H1 (cell line): ENCODE measurements at regions not wholly inside any gene's neighbourhood (a gene's known extent, or its start where the extent isn't known, plus 50 kb on each side); places are given as distances from the start of the nearest gene placed in this dataset.

Experiments used
- ATF3 ChIP-seq: IDR thresholded peaks from 2 replicates; pipeline ENCODE4 v1.6.1; 2011; ENCODE audit warnings: low read depth, mild to moderate bottlenecking, low read length; ENCODE audit not compliant: insufficient read depth
- POLR2A ChIP-seq, 2 experiments: IDR thresholded peaks; 1 replicate in 1 of 2; 2 replicates in 1 of 2; pipeline ENCODE4 v1.6.1; 2011; ENCODE audit warnings: low read depth in 2 of 2, low read length in 2 of 2, mild to moderate bottlenecking in 2 of 2; ENCODE audit errors: control extremely low read depth in 1 of 2
- RNF2 ChIP-seq: fragments of 200-900, 300-1000 bp; sonication (generic); IDR thresholded peaks from 2 replicates; pipeline ENCODE4 v1.7.1; 2016; ENCODE audit warnings: borderline replicate concordance, low read depth, mild to moderate bottlenecking, antibody characterized with exemption, low read length; ENCODE audit not compliant: poor library complexity, severe bottlenecking; ENCODE audit errors: missing control alignments

- TF ChIP-seq RNF2 (no peak), POLR2A (IDR thresholded peaks at IDR 0.05; ENCODE audit: control extremely low read depth in 1 of 2, low read depth in 2 of 2, low read length in 2 of 2) (no peak), ATF3 (no peak)
These were observed 62.0 kb upstream of the PHF24 start for GRCh38 chr9:34896112-34896511.
